ENCODE measurements at regions not wholly inside any gene's neighbourhood (a gene's known extent, or its start where the extent isn't known, plus 50 kb on each side); places are given as distances from the start of the nearest gene placed in this dataset.

GRCh38 chr3:124545891-124546290, 184.4 kb upstream of the UMPS start:
- Histone ChIP-seq H3K9me3 (ENCODE audit: control insufficient read depth in 4 of 4, low read length in 3 of 4) (no peaks in the 10 kb centered on the region), H3K36me3 (ENCODE audit: control insufficient read depth in 4 of 4, insufficient read depth in 3 of 4, low read depth in 1 of 4, low read length in 3 of 4) (no peaks in the 10 kb centered on the region), H3K4me1 (ENCODE audit: control insufficient read depth in 4 of 4, insufficient read depth in 4 of 4, low read length in 3 of 4) (peaks cover 0 to under 1% (median under 1%) of the 10 kb centered on the region in 4 donors), H3K27ac (ENCODE audit: low read depth in 1 of 2, low read length in 2 of 2) (no peak overlapping the region), H3K27me3 (ENCODE audit: control insufficient read depth in 4 of 4, insufficient read depth in 4 of 4, low read length in 3 of 4) (no peaks in the 10 kb centered on the region), H3K4me3 (ENCODE audit: low read depth in 1 of 3, low read length in 3 of 3) (no peak overlapping the region), H3K9ac (ENCODE audit: low read depth in 1 of 2, low read length in 2 of 2) (no peak overlapping the region)
- 94% methylated on average over 3 of the region's 3 CpGs for WGBS
- DNase-seq (ENCODE audit: low spot score) = no peak
- no peak for TF ChIP-seq HNF4G (IDR thresholded peaks at IDR 0.05)
- TF ChIP-seq FOXA2 (IDR thresholded peaks at IDR 0.05) = no peak
- TF ChIP-seq HNF4A (conservative IDR thresholded peaks at IDR 0.05) = no peak
- TF ChIP-seq REST (IDR thresholded peaks at IDR 0.05) = no peak
- TF ChIP-seq MAX (IDR thresholded peaks at IDR 0.05) = no peak
- no peak for TF ChIP-seq SP1 (IDR thresholded peaks at IDR 0.05)
- TF ChIP-seq CTCF (IDR thresholded peaks at IDR 0.05; ENCODE audit: low read depth, low read length, missing input control) = no peak
- TF ChIP-seq GABPA (IDR thresholded peaks at IDR 0.05 in 1 of 2, conservative IDR thresholded peaks at IDR 0.05 in 1 of 2) = no peak
- no peak for TF ChIP-seq FOXA1 (IDR thresholded peaks at IDR 0.05)
- TF ChIP-seq EGR1 (IDR thresholded peaks at IDR 0.05; ENCODE audit: low read depth in 2 of 2) = no peak

DNA sequence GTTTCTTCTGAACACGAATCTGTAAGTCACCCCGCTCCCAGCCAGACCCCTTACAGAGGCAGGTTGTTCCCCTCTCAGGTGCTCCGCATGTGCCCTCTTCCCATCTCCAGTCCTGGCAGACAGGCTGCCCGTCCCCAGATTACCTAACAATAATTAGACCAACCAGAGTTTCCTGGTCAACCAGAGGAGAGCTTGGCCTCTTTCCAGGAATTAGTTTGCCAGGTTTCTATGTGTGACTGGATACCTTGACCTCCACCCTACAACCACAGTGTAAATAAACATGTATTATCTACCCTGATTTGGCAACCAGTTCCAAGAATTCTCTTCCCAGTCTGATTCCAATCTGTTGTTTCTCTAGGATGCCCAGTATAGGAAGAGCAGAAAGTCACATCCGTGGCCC, 178.0 kb upstream of the UMPS start:
- Histone ChIP-seq H3K9ac (ENCODE audit: low read depth in 1 of 2, low read length in 2 of 2) (peak overlapping the region in 1 of 2 donors; percentile 49), H3K9me3 (ENCODE audit: control insufficient read depth in 4 of 4, low read length in 3 of 4) (no peaks in the 10 kb centered on the region), H3K27me3 (ENCODE audit: control insufficient read depth in 4 of 4, insufficient read depth in 4 of 4, low read length in 3 of 4) (no peaks in the 10 kb centered on the region), H3K4me1 (ENCODE audit: control insufficient read depth in 4 of 4, insufficient read depth in 4 of 4, low read length in 3 of 4) (peaks cover 2 to 24% (median 16%) of the 10 kb centered on the region in 4 donors), H3K4me3 (ENCODE audit: low read depth in 1 of 3, low read length in 3 of 3) (no peak overlapping the region), H3K36me3 (ENCODE audit: control insufficient read depth in 4 of 4, insufficient read depth in 3 of 4, low read depth in 1 of 4, low read length in 3 of 4) (no peaks in the 10 kb centered on the region), H3K27ac (ENCODE audit: low read depth in 1 of 2, low read length in 2 of 2) (peak overlapping the region; percentile 75 to 77)
- DNase-seq (ENCODE audit: low spot score) = peak; percentile 40
- WGBS = 25% methylated on average over 5 of the region's 5 CpGs
- TF ChIP-seq HNF4G (IDR thresholded peaks at IDR 0.05) = no peak
- peak; percentile 91 for TF ChIP-seq NR2F2 (IDR thresholded peaks at IDR 0.05)
- peak; percentile 86 for TF ChIP-seq FOXA1 (IDR thresholded peaks at IDR 0.05)
- TF ChIP-seq SP1 (IDR thresholded peaks at IDR 0.05) = peak; percentile 95
- TF ChIP-seq, protein P1, sequence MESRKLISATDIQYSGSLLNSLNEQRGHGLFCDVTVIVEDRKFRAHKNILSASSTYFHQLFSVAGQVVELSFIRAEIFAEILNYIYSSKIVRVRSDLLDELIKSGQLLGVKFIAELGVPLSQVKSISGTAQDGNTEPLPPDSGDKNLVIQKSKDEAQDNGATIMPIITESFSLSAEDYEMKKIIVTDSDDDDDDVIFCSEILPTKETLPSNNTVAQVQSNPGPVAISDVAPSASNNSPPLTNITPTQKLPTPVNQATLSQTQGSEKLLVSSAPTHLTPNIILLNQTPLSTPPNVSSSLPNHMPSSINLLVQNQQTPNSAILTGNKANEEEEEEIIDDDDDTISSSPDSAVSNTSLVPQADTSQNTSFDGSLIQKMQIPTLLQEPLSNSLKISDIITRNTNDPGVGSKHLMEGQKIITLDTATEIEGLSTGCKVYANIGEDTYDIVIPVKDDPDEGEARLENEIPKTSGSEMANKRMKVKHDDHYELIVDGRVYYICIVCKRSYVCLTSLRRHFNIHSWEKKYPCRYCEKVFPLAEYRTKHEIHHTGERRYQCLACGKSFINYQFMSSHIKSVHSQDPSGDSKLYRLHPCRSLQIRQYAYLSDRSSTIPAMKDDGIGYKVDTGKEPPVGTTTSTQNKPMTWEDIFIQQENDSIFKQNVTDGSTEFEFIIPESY (IDR thresholded peaks at IDR 0.05) = peak; percentile 65
- peak; percentile 85 for TF ChIP-seq MAX (IDR thresholded peaks at IDR 0.05)
- peak; percentile 47 to 88 for TF ChIP-seq JUND (IDR thresholded peaks at IDR 0.05)
- TF ChIP-seq YY1 (IDR thresholded peaks at IDR 0.05) = peak; percentile 75
- TF ChIP-seq RAD21 (IDR thresholded peaks at IDR 0.05) = peak in 1 of 2 donors; percentile 39
- TF ChIP-seq, protein P2, sequence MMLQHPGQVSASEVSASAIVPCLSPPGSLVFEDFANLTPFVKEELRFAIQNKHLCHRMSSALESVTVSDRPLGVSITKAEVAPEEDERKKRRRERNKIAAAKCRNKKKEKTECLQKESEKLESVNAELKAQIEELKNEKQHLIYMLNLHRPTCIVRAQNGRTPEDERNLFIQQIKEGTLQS (IDR thresholded peaks at IDR 0.05) = peak; percentile 48
- TF ChIP-seq REST (IDR thresholded peaks at IDR 0.05) = peak; percentile 52
- TF ChIP-seq CTCF (IDR thresholded peaks at IDR 0.05; ENCODE audit: low read depth, low read length, missing input control) = no peak
- peak; percentile 72 to 89 for TF ChIP-seq HNF4A (conservative IDR thresholded peaks at IDR 0.05)
- peak in 1 of 2 donors; percentile 29 for TF ChIP-seq EGR1 (IDR thresholded peaks at IDR 0.05; ENCODE audit: low read depth in 2 of 2)
- TF ChIP-seq FOXA2 (IDR thresholded peaks at IDR 0.05) = peak; percentile 96
- TF ChIP-seq TAF1 (conservative IDR thresholded peaks at IDR 0.05) = no peak

Measured in liver (tissue), 8 donors.